GM12865 (cell line): ENCODE measurements at regions not wholly inside any gene's neighbourhood (a gene's known extent, or its start where the extent isn't known, plus 50 kb on each side); places are given as distances from the start of the nearest gene placed in this dataset.

Experiments
- DNase-seq: peaks from one replicate; pipeline ENCODE4 v3.0.0; 2010; ENCODE audit warnings: low read depth
- H3K4me3 ChIP-seq: 2 replicates; pipeline ENCODE4 v1.5.1; 2011; ENCODE audit warnings: mild to moderate bottlenecking, low read depth, low read length, control low read depth
- CTCF ChIP-seq: IDR thresholded peaks from 2 replicates; pipeline ENCODE4 v1.5.1; 2011; ENCODE audit warnings: low read length, control low read depth, low read depth, inconsistent platforms; ENCODE audit not compliant: insufficient read depth; ENCODE audit errors: missing control alignments

DNA sequence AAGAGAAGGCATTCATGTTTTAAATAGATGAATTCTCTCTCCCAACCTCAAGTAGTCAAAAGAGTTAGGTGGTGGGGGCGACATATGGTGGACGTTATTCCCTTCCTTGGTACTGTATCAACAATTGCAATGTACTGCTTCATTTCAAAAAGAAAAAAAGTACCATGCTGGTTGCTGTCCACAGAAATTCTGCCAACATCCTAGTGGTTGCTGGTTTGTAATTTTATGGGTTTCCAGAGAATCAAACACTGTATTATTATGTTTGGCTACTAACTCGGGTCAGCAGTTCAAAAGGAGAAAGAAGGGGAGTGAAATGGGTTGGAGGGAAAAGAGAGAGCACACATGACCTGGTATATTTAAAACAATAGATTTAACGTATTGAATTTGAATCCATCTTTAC, 61.1 kb upstream of the KCNJ16 start:
- no peak overlapping the region for H3K4me3 ChIP-seq
- no peak for TF ChIP-seq CTCF
- DNase-seq = no peak

- DNase-seq = no peak
- H3K4me3 ChIP-seq = no peak overlapping the region
- no peak for TF ChIP-seq CTCF
These were observed 57.9 kb upstream of the KCNJ16 start for GRCh38 chr17:70017112-70017511.

DNA sequence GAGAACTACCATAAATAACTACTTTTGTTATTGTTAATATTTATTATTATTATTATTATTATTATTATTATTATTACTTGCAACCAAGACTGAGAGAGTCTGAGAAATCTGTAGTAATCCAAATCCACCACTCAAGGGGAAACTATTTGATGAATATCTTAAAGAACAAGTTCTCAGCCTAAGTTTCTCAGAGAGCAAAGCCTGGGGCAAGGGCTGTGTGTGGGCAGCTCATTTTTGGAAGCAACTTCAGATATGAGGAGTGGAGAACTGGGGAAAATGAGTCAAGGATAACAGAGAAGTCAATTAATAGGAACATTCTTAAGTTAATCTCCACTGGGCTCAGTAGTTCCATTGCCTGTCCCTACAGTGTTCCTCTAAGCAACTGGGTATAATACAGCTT, 57.1 kb upstream of the KCNJ16 start:
- H3K4me3 ChIP-seq = no peak overlapping the region
- DNase-seq = no peak
- TF ChIP-seq CTCF = no peak

DNA sequence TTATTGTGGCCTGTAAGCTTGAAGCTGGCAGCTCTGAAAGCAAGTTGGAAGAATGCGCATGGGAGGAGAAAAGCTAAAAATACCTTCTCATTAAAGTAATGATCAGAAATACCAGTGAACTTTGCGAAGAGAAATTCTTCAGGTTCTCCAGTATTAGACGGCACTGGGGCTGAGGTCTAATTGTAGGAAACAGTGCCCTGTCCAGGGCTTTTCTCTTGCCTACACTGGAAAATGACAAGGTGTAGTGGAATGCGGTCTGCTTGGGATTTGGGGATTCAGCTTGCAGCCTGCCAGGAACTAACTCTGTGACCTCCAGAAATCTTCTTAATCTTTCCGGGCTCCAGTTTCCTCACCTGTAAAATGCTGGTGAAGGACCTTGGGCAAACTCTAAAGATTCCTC, 53.3 kb upstream of the KCNJ16 start:
- no peak for DNase-seq
- H3K4me3 ChIP-seq = no peak overlapping the region
- no peak for TF ChIP-seq CTCF

DNA sequence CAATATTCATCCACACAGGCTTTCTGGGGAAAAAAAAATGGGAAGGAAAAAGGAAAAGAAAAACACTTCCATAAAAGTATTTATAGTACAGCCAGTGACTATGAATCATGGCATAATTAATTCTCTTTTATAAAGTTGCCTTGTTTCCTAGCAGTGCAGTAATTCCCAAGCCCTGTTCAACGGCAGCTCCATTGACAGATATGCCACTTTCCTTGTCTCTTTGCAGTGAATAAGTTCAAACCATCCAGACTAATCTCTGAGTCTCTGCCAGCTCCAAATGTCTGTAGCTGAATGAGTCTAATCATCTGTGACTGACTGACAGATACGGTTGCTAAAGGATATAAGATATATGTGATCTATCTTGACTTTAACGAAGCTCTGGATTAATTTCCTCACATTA, 52.9 kb upstream of the KCNJ16 start:
- no peak for DNase-seq
- TF ChIP-seq CTCF = no peak
- H3K4me3 ChIP-seq = no peak overlapping the region

- DNase-seq = no peak
These were observed 50.8 kb upstream of the KCNJ16 start for GRCh38 chr17:70024253-70024652.

More at GRCh38 chr17:70024253-70024652, 50.8 kb upstream of the KCNJ16 start:
- H3K4me3 ChIP-seq = no peak overlapping the region
- TF ChIP-seq CTCF = no peak
